ENCODE measurements at regions not wholly inside any gene's neighbourhood (a gene's known extent, or its start where the extent isn't known, plus 50 kb on each side); places are given as distances from the start of the nearest gene placed in this dataset.

GRCh38 chr4:57443787-57444186, 333.6 kb upstream of the IGFBP7 start:
- Mint-ChIP-seq H3K27ac (ENCODE audit: unreplicated experiment) (no peak overlapping the region), H3K9me3 (ENCODE audit: unreplicated experiment) (peaks cover 6% of the 10 kb centered on the region), H3K27me3 (ENCODE audit: unreplicated experiment) (no peaks in the 10 kb centered on the region), H3K4me3 (ENCODE audit: unreplicated experiment) (no peak overlapping the region), H3K4me1 (ENCODE audit: low read depth, unreplicated experiment) (peaks cover 9% of the 10 kb centered on the region), H3K36me3 (ENCODE audit: unreplicated experiment) (no peaks in the 10 kb centered on the region)
- no peak for DNase-seq
- no peak for TF ChIP-seq CTCF (IDR thresholded peaks at IDR 0.05; ENCODE audit: partially characterized antibody, unreplicated experiment)

GRCh38 chr4:57443308-57443707, 333.1 kb upstream of the IGFBP7 start:
- Mint-ChIP-seq H3K36me3 (ENCODE audit: unreplicated experiment) (no peaks in the 10 kb centered on the region), H3K27me3 (ENCODE audit: unreplicated experiment) (no peaks in the 10 kb centered on the region), H3K27ac (ENCODE audit: unreplicated experiment) (no peak overlapping the region), H3K9me3 (ENCODE audit: unreplicated experiment) (peaks cover 6% of the 10 kb centered on the region), H3K4me1 (ENCODE audit: low read depth, unreplicated experiment) (peaks cover 9% of the 10 kb centered on the region), H3K4me3 (ENCODE audit: unreplicated experiment) (no peak overlapping the region)
- DNase-seq = no peak
- no peak for TF ChIP-seq CTCF (IDR thresholded peaks at IDR 0.05; ENCODE audit: partially characterized antibody, unreplicated experiment)

GRCh38 chr4:57442831-57443291, 332.7 kb upstream of the IGFBP7 start:
- DNase-seq = peak; percentile 74
- TF ChIP-seq CTCF (IDR thresholded peaks at IDR 0.05; ENCODE audit: partially characterized antibody, unreplicated experiment) = peak; percentile 69
- Mint-ChIP-seq H3K9me3 (ENCODE audit: unreplicated experiment) (peaks cover 5% of the 10 kb centered on the region), H3K4me3 (ENCODE audit: unreplicated experiment) (no peak overlapping the region), H3K4me1 (ENCODE audit: low read depth, unreplicated experiment) (peaks cover 9% of the 10 kb centered on the region), H3K27ac (ENCODE audit: unreplicated experiment) (no peak overlapping the region), H3K27me3 (ENCODE audit: unreplicated experiment) (no peaks in the 10 kb centered on the region), H3K36me3 (ENCODE audit: unreplicated experiment) (no peaks in the 10 kb centered on the region)

GRCh38 chr4:57442241-57442640, 332.1 kb upstream of the IGFBP7 start:
- Mint-ChIP-seq H3K4me1 (ENCODE audit: low read depth, unreplicated experiment) (peaks cover 9% of the 10 kb centered on the region), H3K27ac (ENCODE audit: unreplicated experiment) (no peak overlapping the region), H3K36me3 (ENCODE audit: unreplicated experiment) (no peaks in the 10 kb centered on the region), H3K9me3 (ENCODE audit: unreplicated experiment) (peaks cover 2% of the 10 kb centered on the region), H3K27me3 (ENCODE audit: unreplicated experiment) (no peaks in the 10 kb centered on the region), H3K4me3 (ENCODE audit: unreplicated experiment) (no peak overlapping the region)
- TF ChIP-seq CTCF (IDR thresholded peaks at IDR 0.05; ENCODE audit: partially characterized antibody, unreplicated experiment) = no peak
- DNase-seq = no peak

GRCh38 chr4:57437649-57438048, 327.5 kb upstream of the IGFBP7 start:
- H3K9me3 Mint-ChIP-seq (ENCODE audit: unreplicated experiment) = peaks cover 1% of the 10 kb centered on the region
- H3K36me3 Mint-ChIP-seq (ENCODE audit: unreplicated experiment) = no peaks in the 10 kb centered on the region
- H3K4me1 Mint-ChIP-seq (ENCODE audit: low read depth, unreplicated experiment) = no peaks in the 10 kb centered on the region
- no peaks in the 10 kb centered on the region for H3K27me3 Mint-ChIP-seq (ENCODE audit: unreplicated experiment)
- H3K27ac Mint-ChIP-seq (ENCODE audit: unreplicated experiment) = no peak overlapping the region
- no peak overlapping the region for H3K4me3 Mint-ChIP-seq (ENCODE audit: unreplicated experiment)
- no peak for DNase-seq
- TF ChIP-seq CTCF (IDR thresholded peaks at IDR 0.05; ENCODE audit: partially characterized antibody, unreplicated experiment) = no peak
